ENCODE measurements at regions not wholly inside any gene's neighbourhood (a gene's known extent, or its start where the extent isn't known, plus 50 kb on each side); places are given as distances from the start of the nearest gene placed in this dataset.
A peak's percentile ranks its signal among the peaks of the same experiment; 100 is the strongest.
"Not testable (repeated sequence)": the region's sequence is repeated elsewhere in the genome, so short reads cannot be mapped to it uniquely, and the experiment has no call there.

GRCh38 chr4:171565130-171565788, 247.9 kb upstream of the GALNTL6 start:
- TF ChIP-seq JUND (IDR thresholded peaks at IDR 0.05; ENCODE audit: low read depth): no peak
- no peak for DNase-seq (ENCODE audit: low read depth in 1 of 2, low spot score in 1 of 2)
- in situ Hi-C loops (cut with HindIII; ENCODE audit: low pct_unique_long_range_greater_than_20kb, low sequenced_read_pairs): no loop called here

- in situ Hi-C loops (cut with HindIII; ENCODE audit: low pct_unique_long_range_greater_than_20kb, low sequenced_read_pairs): no loop called here
- DNase-seq (ENCODE audit: low read depth in 1 of 2, low spot score in 1 of 2): no peak
- TF ChIP-seq JUND (IDR thresholded peaks at IDR 0.05; ENCODE audit: low read depth): no peak
These were observed 251.8 kb upstream of the GALNTL6 start for GRCh38 chr4:171561419-171561818.

- no peak for DNase-seq (ENCODE audit: low read depth in 1 of 2, low spot score in 1 of 2)
- TF ChIP-seq JUND (IDR thresholded peaks at IDR 0.05; ENCODE audit: low read depth): no peak
- in situ Hi-C loops (cut with HindIII; ENCODE audit: low pct_unique_long_range_greater_than_20kb, low sequenced_read_pairs): no loop called here
These were observed 259.2 kb upstream of the GALNTL6 start for GRCh38 chr4:171553961-171554360.

GRCh38 chr4:171542640-171543039, 270.6 kb upstream of the GALNTL6 start:
- TF ChIP-seq JUND (IDR thresholded peaks at IDR 0.05; ENCODE audit: low read depth): no peak
- DNase-seq (ENCODE audit: low read depth in 1 of 2, low spot score in 1 of 2): no peak
- in situ Hi-C loops (cut with HindIII; ENCODE audit: low pct_unique_long_range_greater_than_20kb, low sequenced_read_pairs): no loop called here

- in situ Hi-C loops (cut with HindIII; ENCODE audit: low pct_unique_long_range_greater_than_20kb, low sequenced_read_pairs): no loop called here
- DNase-seq (ENCODE audit: low read depth in 1 of 2, low spot score in 1 of 2): no peak
- TF ChIP-seq JUND (IDR thresholded peaks at IDR 0.05; ENCODE audit: low read depth): no peak
These were observed 274.6 kb upstream of the GALNTL6 start for GRCh38 chr4:171538601-171539100.

GRCh38 chr4:171534391-171534790, 278.8 kb upstream of the GALNTL6 start:
- in situ Hi-C loops (cut with HindIII; ENCODE audit: low pct_unique_long_range_greater_than_20kb, low sequenced_read_pairs): no loop called here
- no peak for DNase-seq (ENCODE audit: low read depth in 1 of 2, low spot score in 1 of 2)
- no peak for TF ChIP-seq JUND (IDR thresholded peaks at IDR 0.05; ENCODE audit: low read depth)

GRCh38 chr4:171532968-171533367, 280.2 kb upstream of the GALNTL6 start:
- in situ Hi-C loops (cut with HindIII; ENCODE audit: low pct_unique_long_range_greater_than_20kb, low sequenced_read_pairs): no loop called here
- peak in 1 of 2 experiments; percentile 4 for DNase-seq (ENCODE audit: low read depth in 1 of 2, low spot score in 1 of 2)
- no peak for TF ChIP-seq JUND (IDR thresholded peaks at IDR 0.05; ENCODE audit: low read depth)

GRCh38 chr4:171524903-171525302, 288.3 kb upstream of the GALNTL6 start:
- no peak for TF ChIP-seq JUND (IDR thresholded peaks at IDR 0.05; ENCODE audit: low read depth)
- DNase-seq (ENCODE audit: low read depth in 1 of 2, low spot score in 1 of 2): no peak
- in situ Hi-C loops (cut with HindIII; ENCODE audit: low pct_unique_long_range_greater_than_20kb, low sequenced_read_pairs): no loop called here

GRCh38 chr4:171521726-171522125, 291.5 kb upstream of the GALNTL6 start:
- in situ Hi-C loops (cut with HindIII; ENCODE audit: low pct_unique_long_range_greater_than_20kb, low sequenced_read_pairs): no loop called here
- no peak for DNase-seq (ENCODE audit: low read depth in 1 of 2, low spot score in 1 of 2)
- TF ChIP-seq JUND (IDR thresholded peaks at IDR 0.05; ENCODE audit: low read depth): no peak

GRCh38 chr4:171519457-171519856, 293.7 kb upstream of the GALNTL6 start:
- no peak for TF ChIP-seq JUND (IDR thresholded peaks at IDR 0.05; ENCODE audit: low read depth)
- in situ Hi-C loops (cut with HindIII; ENCODE audit: low pct_unique_long_range_greater_than_20kb, low sequenced_read_pairs): no loop called here
- no peak for DNase-seq (ENCODE audit: low read depth in 1 of 2, low spot score in 1 of 2)

- no peak for DNase-seq (ENCODE audit: low read depth in 1 of 2, low spot score in 1 of 2)
- in situ Hi-C loops (cut with HindIII; ENCODE audit: low pct_unique_long_range_greater_than_20kb, low sequenced_read_pairs): no loop called here
- TF ChIP-seq JUND (IDR thresholded peaks at IDR 0.05; ENCODE audit: low read depth): no peak
These were observed 295.3 kb upstream of the GALNTL6 start for GRCh38 chr4:171517883-171518282.

GRCh38 chr4:171516694-171517093, 296.5 kb upstream of the GALNTL6 start:
- DNase-seq (ENCODE audit: low read depth in 1 of 2, low spot score in 1 of 2): no peak
- TF ChIP-seq JUND (IDR thresholded peaks at IDR 0.05; ENCODE audit: low read depth): no peak
- in situ Hi-C loops (cut with HindIII; ENCODE audit: low pct_unique_long_range_greater_than_20kb, low sequenced_read_pairs): no loop called here

- DNase-seq (ENCODE audit: low read depth in 1 of 2, low spot score in 1 of 2): no peak
- no peak for TF ChIP-seq JUND (IDR thresholded peaks at IDR 0.05; ENCODE audit: low read depth)
- in situ Hi-C loops (cut with HindIII; ENCODE audit: low pct_unique_long_range_greater_than_20kb, low sequenced_read_pairs): no loop called here
These were observed 328.5 kb upstream of the GALNTL6 start for GRCh38 chr4:171484681-171485080.

GRCh38 chr4:171478181-171478580, 335.0 kb upstream of the GALNTL6 start:
- peak in 1 of 2 experiments; percentile 1 for DNase-seq (ENCODE audit: low read depth in 1 of 2, low spot score in 1 of 2)
- in situ Hi-C loops (cut with HindIII; ENCODE audit: low pct_unique_long_range_greater_than_20kb, low sequenced_read_pairs): no loop called here
- TF ChIP-seq JUND (IDR thresholded peaks at IDR 0.05; ENCODE audit: low read depth): no peak

- DNase-seq (ENCODE audit: low read depth in 1 of 2, low spot score in 1 of 2); in situ Hi-C loops (cut with HindIII; ENCODE audit: low pct_unique_long_range_greater_than_20kb, low sequenced_read_pairs): not testable (repeated sequence)
These were observed 338.1 kb upstream of the GALNTL6 start for GRCh38 chr4:171475111-171475510.
